IMR-90 (cell line): ENCODE measurements at regions not wholly inside any gene's neighbourhood (a gene's known extent, or its start where the extent isn't known, plus 50 kb on each side); places are given as distances from the start of the nearest gene placed in this dataset.

Experiments
- ATAC-seq: fragments of 200-7000 bp; cut with Tn5 transposase; 2 replicates; pipeline ENCODE4 v1.9.1; 2020; ENCODE audit warnings: low read depth, mild to moderate bottlenecking, moderate library complexity
- BruUV-seq: library from RNA; stranded (reverse); fragments of 400-500 nt; replicated peaks from 2 replicates; lab custom pipeline; 2021; lab: Mats Ljungman, UMichigan
- CTCF ChIA-PET: fragments of 300-600 bp; formaldehyde crosslinking; extraction: SDS; loops from one replicate; lab custom pipeline; 2021; ENCODE audit warnings: antibody characterized with exemption; lab: Yijun Ruan, JAX
- POLR2A ChIA-PET: fragments of 300-600 bp; sonication (Branson Sonifier 250); formaldehyde crosslinking; loops from one replicate; lab custom pipeline; 2022; ENCODE audit warnings: antibody characterized with exemption; ENCODE audit not compliant: unreplicated experiment; lab: Charles Lee
- DNase-seq: peaks from one replicate; pipeline ENCODE4 v3.0.0; 2013
- H2AFZ ChIP-seq: replicated peaks from 2 replicates; pipeline ENCODE3; 2013; ENCODE audit warnings: low read length, mild to moderate bottlenecking; ENCODE audit not compliant: poor library complexity
- H2AK5ac ChIP-seq: 2 replicates; pipeline ENCODE4 v1.6.1; 2013; ENCODE audit warnings: low read depth, low read length, inconsistent platforms
- H2AK9ac ChIP-seq: replicated peaks from 2 replicates; pipeline ENCODE3; 2013; ENCODE audit warnings: mild to moderate bottlenecking, low read depth, low read length, moderate library complexity; ENCODE audit not compliant: poor library complexity
- H2BK120ac ChIP-seq: 2 replicates; pipeline ENCODE4 v1.6.1; 2013; ENCODE audit warnings: low read depth, low read length, inconsistent platforms
- H2BK15ac ChIP-seq: 3 replicates; pipeline ENCODE4 v1.6.1; 2013; ENCODE audit warnings: low read depth, low read length, inconsistent platforms
- H2BK20ac ChIP-seq: 2 replicates; pipeline ENCODE4 v1.6.1; 2013; ENCODE audit warnings: low read depth, mild to moderate bottlenecking, inconsistent platforms, low read length, moderate library complexity
- H2BK5ac ChIP-seq: 2 replicates; pipeline ENCODE4 v1.6.1; 2013; ENCODE audit warnings: mild to moderate bottlenecking, low read depth, low read length, inconsistent platforms; ENCODE audit not compliant: poor library complexity, severe bottlenecking
- H3K14ac ChIP-seq: replicated peaks from 2 replicates; pipeline ENCODE4 v1.6.1; 2013; ENCODE audit warnings: low read depth, low read length, inconsistent platforms
- H3K18ac ChIP-seq: 2 replicates; pipeline ENCODE4 v1.6.1; 2013; ENCODE audit warnings: low read depth, low read length, control low read depth
- H3K23ac ChIP-seq: 2 replicates; pipeline ENCODE4 v1.6.1; 2013; ENCODE audit warnings: low read depth, low read length, inconsistent platforms
- H3K27ac ChIP-seq: 2 replicates; pipeline ENCODE4 v1.5.1; 2013; ENCODE audit warnings: mild to moderate bottlenecking, control low read depth, low read length; ENCODE audit not compliant: insufficient read depth
- H3K27me3 ChIP-seq: 2 replicates; pipeline ENCODE4 v1.6.1; 2013; ENCODE audit warnings: low read length; ENCODE audit not compliant: control insufficient read depth, insufficient read depth
- H3K36me3 ChIP-seq: 2 replicates; pipeline ENCODE4 v1.6.1; 2013; ENCODE audit warnings: low read length, mixed read lengths; ENCODE audit not compliant: control insufficient read depth, insufficient read depth
- H3K4ac ChIP-seq: 2 replicates; pipeline ENCODE4 v1.6.1; 2013; ENCODE audit warnings: low read depth, low read length, inconsistent platforms
- H3K4me1 ChIP-seq: 2 replicates; pipeline ENCODE4 v1.6.1; 2013; ENCODE audit warnings: low read length, mixed read lengths; ENCODE audit not compliant: control insufficient read depth, insufficient read depth
- H3K4me2 ChIP-seq: 2 replicates; pipeline ENCODE4 v1.6.1; 2013; ENCODE audit warnings: low read depth, mild to moderate bottlenecking, control low read depth, low read length, moderate library complexity
- H3K4me3 ChIP-seq: 2 replicates; pipeline ENCODE4 v1.5.1; 2013; ENCODE audit warnings: low read depth, mild to moderate bottlenecking, control low read depth, low read length, moderate library complexity; ENCODE audit not compliant: insufficient read depth
- H3K56ac ChIP-seq: 2 replicates; pipeline ENCODE4 v1.6.1; 2013; ENCODE audit warnings: low read length, inconsistent platforms; ENCODE audit not compliant: insufficient read depth; ENCODE audit errors: extremely low read depth
- H3K79me1 ChIP-seq, 2 experiments: 2 replicates each; pipeline ENCODE4 v1.6.1; 2013; ENCODE audit warnings: low read length in 2 of 2, inconsistent platforms in 1 of 2, low read depth in 1 of 2
- H3K9ac ChIP-seq: 2 replicates; pipeline ENCODE4 v1.6.1; 2013; ENCODE audit warnings: low read depth, low read length, control low read depth
- H3K9me1 ChIP-seq: 2 replicates; pipeline ENCODE4 v1.6.1; 2013; ENCODE audit warnings: low read length, inconsistent platforms; ENCODE audit not compliant: insufficient read depth
- H3K9me3 ChIP-seq: 2 replicates; pipeline ENCODE4 v1.6.1; 2013; ENCODE audit warnings: low read length; ENCODE audit not compliant: control insufficient read depth, insufficient read depth
- H4K20me1 ChIP-seq: 2 replicates; pipeline ENCODE4 v1.6.1; 2013; ENCODE audit warnings: low read length, inconsistent platforms; ENCODE audit not compliant: insufficient read depth
- H4K5ac ChIP-seq: 2 replicates; pipeline ENCODE4 v1.6.1; 2013; ENCODE audit warnings: mild to moderate bottlenecking, low read depth, low read length, control low read depth
- H4K8ac ChIP-seq, 2 experiments: 2 replicates each; pipeline ENCODE4 v1.6.1; 2013; ENCODE audit warnings: low read depth in 2 of 2, low read length in 2 of 2, control low read depth in 1 of 2, inconsistent platforms in 1 of 2
- H4K91ac ChIP-seq: 2 replicates; pipeline ENCODE4 v1.6.1; 2013; ENCODE audit warnings: low read depth, low read length, inconsistent platforms; ENCODE audit not compliant: insufficient read depth
- FOS ChIP-seq: fragments of 150-350 bp; IDR thresholded peaks from 2 replicates; pipeline ENCODE4 v1.6.1; 2016; ENCODE audit warnings: low read depth, low read length
- MAZ ChIP-seq: IDR thresholded peaks from 2 replicates; pipeline ENCODE4 v1.6.1; 2012; ENCODE audit warnings: low read depth, mild to moderate bottlenecking, low read length, improper control_type of control experiment, moderate library complexity, borderline replicate concordance
- NFE2L2 ChIP-seq: fragments of 150-350 bp; IDR thresholded peaks from 2 replicates; pipeline ENCODE4 v1.6.1; 2016; ENCODE audit warnings: low read depth, mild to moderate bottlenecking, low read length
- RFX5 ChIP-seq: IDR thresholded peaks from 2 replicates; pipeline ENCODE4 v1.8.0; 2012; ENCODE audit warnings: low read depth, mild to moderate bottlenecking, low read length, moderate library complexity
- SMC3 ChIP-seq: fragments of 150-350 bp; IDR thresholded peaks from 2 replicates; pipeline ENCODE4 v1.6.1; 2016; ENCODE audit warnings: low read depth, mild to moderate bottlenecking, antibody characterized with exemption, low read length, moderate library complexity
- WGBS, 2 experiments: methylation state at CpG; one replicate each; pipeline versions ENCODE4 v1.1.5 to v1.1.7; 2013; ENCODE audit warnings: missing lambda C conversion rate in 2 of 2; ENCODE audit not compliant: insufficient read length in 1 of 2; ENCODE audit errors: extremely low coverage in 2 of 2; 5-methylcytosine and 5-hydroxymethylcytosine counted together
- dilution Hi-C: fragments of 300-500 bp; cut with HindIII; formaldehyde crosslinking; loops from one replicate; pipeline ENCODE4 v1.14.3; 2018; ENCODE audit warnings: low sequenced_read_pairs; ENCODE audit not compliant: unreplicated experiment
- in situ Hi-C: fragments of 300-500 bp; cut with MboI; formaldehyde crosslinking; loops from 3 replicates; pipeline ENCODE4 v1.14.3; 2019; ENCODE audit warnings: low sequenced_read_pairs, inconsistent platforms, mixed read lengths
- intact Hi-C: fragments of 100-400 bp; cut with micrococcal nuclease; formaldehyde crosslinking; loops from 2 replicates; pipeline ENCODE4 v1.10.0; 2022
- TF ChIP-seq, protein P1 (sequence below): conservative IDR thresholded peaks from 2 replicates; pipeline ENCODE4 v1.5.1; 2012; ENCODE audit warnings: mild to moderate bottlenecking, low read depth, low read length, improper control_type of control experiment

DNA sequence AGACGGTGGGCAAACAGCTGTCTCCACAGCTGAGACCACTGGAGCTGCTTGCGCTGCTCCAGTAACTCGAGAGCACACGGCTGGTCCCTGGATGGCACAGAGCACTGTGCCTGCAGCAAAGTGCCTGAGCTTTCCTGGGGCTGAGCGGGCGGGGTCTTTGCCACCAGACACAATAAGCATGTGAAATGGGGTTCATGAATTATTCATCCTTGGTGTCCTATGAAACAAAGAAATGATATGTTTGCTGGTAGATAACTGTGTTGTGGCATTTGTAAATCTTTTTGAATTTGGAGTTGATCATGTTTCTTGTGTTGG lies 151.7 kb upstream of the MPDZ start:
- H3K18ac ChIP-seq: no peak overlapping the region
- intact Hi-C loops: no loop called here

More for the DNA sequence above, 151.7 kb upstream of the MPDZ start:
- TF ChIP-seq FOS: no peak
- no peak for TF ChIP-seq MAZ
- TF ChIP-seq, protein P1, sequence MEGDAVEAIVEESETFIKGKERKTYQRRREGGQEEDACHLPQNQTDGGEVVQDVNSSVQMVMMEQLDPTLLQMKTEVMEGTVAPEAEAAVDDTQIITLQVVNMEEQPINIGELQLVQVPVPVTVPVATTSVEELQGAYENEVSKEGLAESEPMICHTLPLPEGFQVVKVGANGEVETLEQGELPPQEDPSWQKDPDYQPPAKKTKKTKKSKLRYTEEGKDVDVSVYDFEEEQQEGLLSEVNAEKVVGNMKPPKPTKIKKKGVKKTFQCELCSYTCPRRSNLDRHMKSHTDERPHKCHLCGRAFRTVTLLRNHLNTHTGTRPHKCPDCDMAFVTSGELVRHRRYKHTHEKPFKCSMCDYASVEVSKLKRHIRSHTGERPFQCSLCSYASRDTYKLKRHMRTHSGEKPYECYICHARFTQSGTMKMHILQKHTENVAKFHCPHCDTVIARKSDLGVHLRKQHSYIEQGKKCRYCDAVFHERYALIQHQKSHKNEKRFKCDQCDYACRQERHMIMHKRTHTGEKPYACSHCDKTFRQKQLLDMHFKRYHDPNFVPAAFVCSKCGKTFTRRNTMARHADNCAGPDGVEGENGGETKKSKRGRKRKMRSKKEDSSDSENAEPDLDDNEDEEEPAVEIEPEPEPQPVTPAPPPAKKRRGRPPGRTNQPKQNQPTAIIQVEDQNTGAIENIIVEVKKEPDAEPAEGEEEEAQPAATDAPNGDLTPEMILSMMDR: no peak
- TF ChIP-seq SMC3: no peak
- no peak for TF ChIP-seq NFE2L2
- no peak for TF ChIP-seq RFX5
- H3K36me3 ChIP-seq: no peaks in the 10 kb centered on the region
- no peaks in the 10 kb centered on the region for H3K79me1 ChIP-seq
- no peak overlapping the region for H3K4ac ChIP-seq
- H3K4me2 ChIP-seq: no peak overlapping the region
- H3K14ac ChIP-seq: no peak overlapping the region
- H3K4me1 ChIP-seq: no peaks in the 10 kb centered on the region
- H4K91ac ChIP-seq: no peak overlapping the region
- H2AFZ ChIP-seq: no peak overlapping the region
- no peak overlapping the region for H2BK20ac ChIP-seq
- no peaks in the 10 kb centered on the region for H4K20me1 ChIP-seq
- H3K9ac ChIP-seq: no peak overlapping the region
- dilution Hi-C loops (loop anchor here (25.0 kb wide), 1 partner anchor 1006 kb away; no protein-coding TSS in a partner anchor), in situ Hi-C loops (no loop called here)
- no peak for ATAC-seq
- no peak overlapping the region for H4K5ac ChIP-seq
- H2AK9ac ChIP-seq: no peak overlapping the region
- no peak overlapping the region for H2BK15ac ChIP-seq
- H3K56ac ChIP-seq: no peak overlapping the region
- no peak overlapping the region for H3K4me3 ChIP-seq
- ChIA-PET CTCF (no interaction called here), POLR2A (no interaction called here)
- H3K27ac ChIP-seq: no peak overlapping the region
- DNase-seq: no peak
- H4K8ac ChIP-seq: no peak overlapping the region
- H3K9me3 ChIP-seq: no peaks in the 10 kb centered on the region
- H3K27me3 ChIP-seq: peaks cover 10% of the 10 kb centered on the region
- no TSS peak for BruUV-seq
- H3K9me1 ChIP-seq: no peaks in the 10 kb centered on the region
- no peak overlapping the region for H3K23ac ChIP-seq
- H2AK5ac ChIP-seq: no peak overlapping the region
- H2BK5ac ChIP-seq: no peak overlapping the region
- WGBS, 2 experiments: 73% methylated on average over 4 of the region's 6 CpGs; no CpG with 5 or more reads in 1 of the 2 experiments
- H2BK120ac ChIP-seq: no peak overlapping the region
